ENCODE measurements at regions not wholly inside any gene's neighbourhood (a gene's known extent, or its start where the extent isn't known, plus 50 kb on each side); places are given as distances from the start of the nearest gene placed in this dataset.

DNA sequence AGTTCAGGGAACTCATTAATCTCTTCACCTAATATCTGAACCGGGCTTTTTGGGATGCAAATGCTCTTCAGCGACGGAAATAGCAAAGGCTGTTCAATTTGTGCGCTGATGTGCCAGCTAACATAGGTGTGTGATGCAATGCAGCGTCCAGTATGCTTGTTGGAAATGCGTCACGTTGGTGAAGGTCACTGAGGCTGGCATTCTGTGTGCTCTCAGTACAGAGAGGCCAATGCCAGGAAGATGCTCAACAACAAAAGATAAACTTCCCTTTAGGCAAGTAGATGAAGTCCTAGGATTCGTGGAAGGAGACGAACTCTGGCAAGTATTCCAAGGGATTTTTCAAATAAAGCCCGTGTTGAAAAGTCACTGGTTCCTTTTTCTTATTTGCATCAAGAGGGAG, 649.5 kb upstream of the MKI67 start:
- Histone ChIP-seq H2AFZ (ENCODE audit: low read depth, low read length, poor library complexity, severe bottlenecking) (no peak overlapping the region), H3K27me3 (ENCODE audit: insufficient read depth, low read length) (peaks cover 18% of the 10 kb centered on the region; the same call in 1 of the 2 replicates), H3K9ac (ENCODE audit: low read length) (no peak overlapping the region), H3K4me2 (ENCODE audit: low read length) (no peak overlapping the region), H4K20me1 (ENCODE audit: insufficient read depth) (no peaks in the 10 kb centered on the region), H3K4me1 (ENCODE audit: control insufficient read depth in 1 of 2, insufficient read depth in 2 of 2, low read length in 2 of 2) (no peaks in the 10 kb centered on the region), H3K79me2 (ENCODE audit: insufficient read depth, low read length) (no peaks in the 10 kb centered on the region), H3K4me3 (replicated peaks in 1 of 2; ENCODE audit: low read depth in 1 of 2, low read length in 2 of 2) (no peak overlapping the region), H3K9me2 (ENCODE audit: insufficient read depth) (no peaks in the 10 kb centered on the region), H3K9me3 (ENCODE audit: control insufficient read depth in 1 of 2, insufficient read depth in 1 of 2, low read depth in 1 of 2, low read length in 2 of 2) (no peaks in the 10 kb centered on the region), H3K27ac (ENCODE audit: low read depth, low read length) (no peak overlapping the region), H3K36me3 (ENCODE audit: control insufficient read depth in 1 of 2, insufficient read depth in 2 of 2, low read length in 2 of 2) (no peaks in the 10 kb centered on the region)
- intact Hi-C loops (cut with micrococcal nuclease): no loop called here
- DNase-seq (ENCODE audit: low read depth, low spot score) (no peak), ATAC-seq (no peak)
- ChIA-PET POLR2A (no interaction called here), RAD21 (ENCODE audit: low non-redundant PET in 1 of 2, low total read pairs in 2 of 2, uncharacterized antibody in 2 of 2, unreplicated experiment in 2 of 2) (no interaction called here), CTCF (no interaction called here)
- no TSS peak for BruUV-seq (replicated peaks)
- no peak for TF ChIP-seq FOSL1 (IDR thresholded peaks at IDR 0.05; ENCODE audit: low read depth)
- TF ChIP-seq POLR2A (IDR thresholded peaks at IDR 0.05; ENCODE audit: borderline replicate concordance, extremely low read depth, insufficient read depth, insufficient read length): no peak

DNA sequence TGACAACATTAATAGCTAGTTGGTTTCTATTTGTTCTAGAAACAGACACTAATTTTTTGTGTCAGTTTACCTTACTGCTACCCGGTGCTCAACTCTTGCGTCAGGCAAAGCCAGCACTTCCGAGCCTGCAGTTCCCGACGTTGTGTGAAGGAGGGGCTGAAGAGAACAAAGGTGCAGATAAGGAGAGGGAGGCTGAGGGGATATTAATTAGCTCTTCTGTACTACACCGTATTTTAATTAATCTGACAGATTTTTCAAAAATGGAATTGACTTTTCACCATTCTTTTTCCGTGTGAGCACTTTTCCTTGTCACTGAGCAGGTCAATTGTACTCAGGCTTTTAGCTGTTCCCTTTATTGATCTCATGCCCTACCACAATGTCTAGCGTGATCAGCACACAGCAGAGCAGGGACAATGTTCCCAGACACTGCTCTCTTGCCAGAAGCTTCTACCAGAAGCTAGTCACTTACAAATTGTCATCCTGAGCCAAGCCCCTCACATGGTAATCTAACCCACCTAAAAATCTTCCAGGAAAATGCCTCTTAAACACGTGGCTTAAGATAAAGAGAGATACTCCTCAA, 650.5 kb upstream of the MKI67 start:
- BruUV-seq (replicated peaks): no TSS peak
- H3K9me2 ChIP-seq (ENCODE audit: insufficient read depth): no peaks in the 10 kb centered on the region
- peaks cover 18% of the 10 kb centered on the region; the same call in 1 of the 2 replicates for H3K27me3 ChIP-seq (ENCODE audit: insufficient read depth, low read length)
- ATAC-seq (no peak), DNase-seq (ENCODE audit: low read depth, low spot score) (no peak)
- ChIA-PET CTCF (no interaction called here), POLR2A (no interaction called here), RAD21 (ENCODE audit: low non-redundant PET in 1 of 2, low total read pairs in 2 of 2, uncharacterized antibody in 2 of 2, unreplicated experiment in 2 of 2) (no interaction called here)
- H3K4me3 ChIP-seq (replicated peaks in 1 of 2; ENCODE audit: low read depth in 1 of 2, low read length in 2 of 2): no peak overlapping the region
- no peak overlapping the region for H2AFZ ChIP-seq (ENCODE audit: low read depth, low read length, poor library complexity, severe bottlenecking)
- H4K20me1 ChIP-seq (ENCODE audit: insufficient read depth): no peaks in the 10 kb centered on the region
- no peak overlapping the region for H3K9ac ChIP-seq (ENCODE audit: low read length)
- H3K36me3 ChIP-seq (ENCODE audit: control insufficient read depth in 1 of 2, insufficient read depth in 2 of 2, low read length in 2 of 2): no peaks in the 10 kb centered on the region
- H3K4me1 ChIP-seq (ENCODE audit: control insufficient read depth in 1 of 2, insufficient read depth in 2 of 2, low read length in 2 of 2): no peaks in the 10 kb centered on the region
- H3K27ac ChIP-seq (ENCODE audit: low read depth, low read length): no peak overlapping the region
- no peaks in the 10 kb centered on the region for H3K9me3 ChIP-seq (ENCODE audit: control insufficient read depth in 1 of 2, insufficient read depth in 1 of 2, low read depth in 1 of 2, low read length in 2 of 2)
- TF ChIP-seq FOSL1 (IDR thresholded peaks at IDR 0.05; ENCODE audit: low read depth): no peak
- H3K79me2 ChIP-seq (ENCODE audit: insufficient read depth, low read length): no peaks in the 10 kb centered on the region
- no peak overlapping the region for H3K4me2 ChIP-seq (ENCODE audit: low read length)
- intact Hi-C loops (cut with micrococcal nuclease): no loop called here

DNA sequence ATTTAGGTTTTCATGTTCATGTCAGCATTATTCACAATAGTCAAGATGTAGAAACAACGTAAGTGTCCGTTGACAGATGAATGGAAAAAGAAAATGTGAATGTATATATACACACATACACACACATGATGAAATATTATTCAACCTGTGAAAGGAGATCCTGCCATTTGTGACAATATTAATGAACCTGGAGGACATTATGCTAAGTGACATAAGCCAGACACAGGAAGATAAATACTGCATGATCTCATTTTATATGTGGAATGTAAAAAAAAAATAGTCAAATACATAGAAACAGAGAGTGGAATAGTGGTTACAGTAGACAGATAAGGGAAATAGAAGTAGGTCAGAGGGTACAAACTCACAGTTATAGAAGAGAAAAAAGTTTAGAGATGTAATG, 651.1 kb upstream of the MKI67 start:
- ChIA-PET POLR2A (no interaction called here), CTCF (no interaction called here), RAD21 (ENCODE audit: low non-redundant PET in 1 of 2, low total read pairs in 2 of 2, uncharacterized antibody in 2 of 2, unreplicated experiment in 2 of 2) (no interaction called here)
- DNase-seq (ENCODE audit: low read depth, low spot score): no peak
- Histone ChIP-seq H2AFZ (ENCODE audit: low read depth, low read length, poor library complexity, severe bottlenecking) (no peak overlapping the region), H3K9ac (ENCODE audit: low read length) (no peak overlapping the region), H3K4me1 (ENCODE audit: control insufficient read depth in 1 of 2, insufficient read depth in 2 of 2, low read length in 2 of 2) (no peaks in the 10 kb centered on the region), H3K9me3 (ENCODE audit: control insufficient read depth in 1 of 2, insufficient read depth in 1 of 2, low read depth in 1 of 2, low read length in 2 of 2) (no peaks in the 10 kb centered on the region), H3K36me3 (ENCODE audit: control insufficient read depth in 1 of 2, insufficient read depth in 2 of 2, low read length in 2 of 2) (no peaks in the 10 kb centered on the region), H3K27me3 (ENCODE audit: insufficient read depth, low read length) (peaks cover 18% of the 10 kb centered on the region; the same call in 1 of the 2 replicates), H3K4me3 (replicated peaks in 1 of 2; ENCODE audit: low read depth in 1 of 2, low read length in 2 of 2) (no peak overlapping the region), H3K79me2 (ENCODE audit: insufficient read depth, low read length) (no peaks in the 10 kb centered on the region), H3K27ac (ENCODE audit: low read depth, low read length) (no peak overlapping the region), H4K20me1 (ENCODE audit: insufficient read depth) (no peaks in the 10 kb centered on the region), H3K4me2 (ENCODE audit: low read length) (no peak overlapping the region), H3K9me2 (ENCODE audit: insufficient read depth) (no peaks in the 10 kb centered on the region)
- TF ChIP-seq ZNF274 (IDR thresholded peaks at IDR 0.05; ENCODE audit: low read depth, low read length) (no peak), YY1 (IDR thresholded peaks at IDR 0.05; ENCODE audit: extremely low read depth, insufficient replicate concordance, low read depth, low read length) (no peak)
- no TSS peak for BruUV-seq (replicated peaks)
- no peak for ATAC-seq
- intact Hi-C loops (cut with micrococcal nuclease): no loop called here
